IMR-90 (cell line): ENCODE measurements at regions not wholly inside any gene's neighbourhood (a gene's known extent, or its start where the extent isn't known, plus 50 kb on each side); places are given as distances from the start of the nearest gene placed in this dataset.

ENCODE experiments used
- ATAC-seq: fragments of 200-7000 bp; cut with Tn5 transposase; 2 replicates; pipeline ENCODE4 v1.9.1; 2020; ENCODE audit warnings: low read depth, mild to moderate bottlenecking, moderate library complexity
- BruUV-seq: library from RNA; stranded (reverse); fragments of 400-500 nt; replicated peaks from 2 replicates; lab custom pipeline; 2021; lab: Mats Ljungman, UMichigan
- CTCF ChIA-PET: fragments of 300-600 bp; formaldehyde crosslinking; extraction: SDS; loops from one replicate; lab custom pipeline; 2021; ENCODE audit warnings: antibody characterized with exemption; lab: Yijun Ruan, JAX
- POLR2A ChIA-PET: fragments of 300-600 bp; sonication (Branson Sonifier 250); formaldehyde crosslinking; loops from one replicate; lab custom pipeline; 2022; ENCODE audit warnings: antibody characterized with exemption; ENCODE audit not compliant: unreplicated experiment; lab: Charles Lee
- DNase-seq: peaks from one replicate; pipeline ENCODE4 v3.0.0; 2013
- H2AFZ ChIP-seq: replicated peaks from 2 replicates; pipeline ENCODE3; 2013; ENCODE audit warnings: low read length, mild to moderate bottlenecking; ENCODE audit not compliant: poor library complexity
- H2AK5ac ChIP-seq: 2 replicates; pipeline ENCODE4 v1.6.1; 2013; ENCODE audit warnings: low read depth, low read length, inconsistent platforms
- H2AK9ac ChIP-seq: replicated peaks from 2 replicates; pipeline ENCODE3; 2013; ENCODE audit warnings: mild to moderate bottlenecking, low read depth, low read length, moderate library complexity; ENCODE audit not compliant: poor library complexity
- H2BK120ac ChIP-seq: 2 replicates; pipeline ENCODE4 v1.6.1; 2013; ENCODE audit warnings: low read depth, low read length, inconsistent platforms
- H2BK15ac ChIP-seq: 3 replicates; pipeline ENCODE4 v1.6.1; 2013; ENCODE audit warnings: low read depth, low read length, inconsistent platforms
- H2BK20ac ChIP-seq: 2 replicates; pipeline ENCODE4 v1.6.1; 2013; ENCODE audit warnings: low read depth, mild to moderate bottlenecking, inconsistent platforms, low read length, moderate library complexity
- H2BK5ac ChIP-seq: 2 replicates; pipeline ENCODE4 v1.6.1; 2013; ENCODE audit warnings: mild to moderate bottlenecking, low read depth, low read length, inconsistent platforms; ENCODE audit not compliant: poor library complexity, severe bottlenecking
- H3K14ac ChIP-seq: replicated peaks from 2 replicates; pipeline ENCODE4 v1.6.1; 2013; ENCODE audit warnings: low read depth, low read length, inconsistent platforms
- H3K18ac ChIP-seq: 2 replicates; pipeline ENCODE4 v1.6.1; 2013; ENCODE audit warnings: low read depth, low read length, control low read depth
- H3K23ac ChIP-seq: 2 replicates; pipeline ENCODE4 v1.6.1; 2013; ENCODE audit warnings: low read depth, low read length, inconsistent platforms
- H3K27ac ChIP-seq: 2 replicates; pipeline ENCODE4 v1.5.1; 2013; ENCODE audit warnings: mild to moderate bottlenecking, control low read depth, low read length; ENCODE audit not compliant: insufficient read depth
- H3K27me3 ChIP-seq: 2 replicates; pipeline ENCODE4 v1.6.1; 2013; ENCODE audit warnings: low read length; ENCODE audit not compliant: control insufficient read depth, insufficient read depth
- H3K36me3 ChIP-seq: 2 replicates; pipeline ENCODE4 v1.6.1; 2013; ENCODE audit warnings: low read length, mixed read lengths; ENCODE audit not compliant: control insufficient read depth, insufficient read depth
- H3K4ac ChIP-seq: 2 replicates; pipeline ENCODE4 v1.6.1; 2013; ENCODE audit warnings: low read depth, low read length, inconsistent platforms
- H3K4me1 ChIP-seq: 2 replicates; pipeline ENCODE4 v1.6.1; 2013; ENCODE audit warnings: low read length, mixed read lengths; ENCODE audit not compliant: control insufficient read depth, insufficient read depth
- H3K4me2 ChIP-seq: 2 replicates; pipeline ENCODE4 v1.6.1; 2013; ENCODE audit warnings: low read depth, mild to moderate bottlenecking, control low read depth, low read length, moderate library complexity
- H3K4me3 ChIP-seq: 2 replicates; pipeline ENCODE4 v1.5.1; 2013; ENCODE audit warnings: low read depth, mild to moderate bottlenecking, control low read depth, low read length, moderate library complexity; ENCODE audit not compliant: insufficient read depth
- H3K56ac ChIP-seq: 2 replicates; pipeline ENCODE4 v1.6.1; 2013; ENCODE audit warnings: low read length, inconsistent platforms; ENCODE audit not compliant: insufficient read depth; ENCODE audit errors: extremely low read depth
- H3K79me1 ChIP-seq, 2 experiments: 2 replicates each; pipeline ENCODE4 v1.6.1; 2013; ENCODE audit warnings: low read length in 2 of 2, inconsistent platforms in 1 of 2, low read depth in 1 of 2
- H3K9ac ChIP-seq: 2 replicates; pipeline ENCODE4 v1.6.1; 2013; ENCODE audit warnings: low read depth, low read length, control low read depth
- H3K9me1 ChIP-seq: 2 replicates; pipeline ENCODE4 v1.6.1; 2013; ENCODE audit warnings: low read length, inconsistent platforms; ENCODE audit not compliant: insufficient read depth
- H3K9me3 ChIP-seq: 2 replicates; pipeline ENCODE4 v1.6.1; 2013; ENCODE audit warnings: low read length; ENCODE audit not compliant: control insufficient read depth, insufficient read depth
- H4K20me1 ChIP-seq: 2 replicates; pipeline ENCODE4 v1.6.1; 2013; ENCODE audit warnings: low read length, inconsistent platforms; ENCODE audit not compliant: insufficient read depth
- H4K5ac ChIP-seq: 2 replicates; pipeline ENCODE4 v1.6.1; 2013; ENCODE audit warnings: mild to moderate bottlenecking, low read depth, low read length, control low read depth
- H4K8ac ChIP-seq, 2 experiments: 2 replicates each; pipeline ENCODE4 v1.6.1; 2013; ENCODE audit warnings: low read depth in 2 of 2, low read length in 2 of 2, control low read depth in 1 of 2, inconsistent platforms in 1 of 2
- H4K91ac ChIP-seq: 2 replicates; pipeline ENCODE4 v1.6.1; 2013; ENCODE audit warnings: low read depth, low read length, inconsistent platforms; ENCODE audit not compliant: insufficient read depth
- BHLHE40 ChIP-seq: fragments of 150-350 bp; IDR thresholded peaks from 2 replicates; pipeline ENCODE4 v1.6.1; 2016; ENCODE audit warnings: mild to moderate bottlenecking, low read depth, low read length
- CHD1 ChIP-seq: IDR thresholded peaks from 2 replicates; pipeline ENCODE4 v1.6.1; 2012; ENCODE audit warnings: low read depth, low read length, improper control_type of control experiment
- NFE2L2 ChIP-seq: fragments of 150-350 bp; IDR thresholded peaks from 2 replicates; pipeline ENCODE4 v1.6.1; 2016; ENCODE audit warnings: low read depth, mild to moderate bottlenecking, low read length
- RAD21 ChIP-seq: IDR thresholded peaks from 2 replicates; pipeline ENCODE4 v1.6.1; 2012; ENCODE audit warnings: low read length, improper control_type of control experiment
- WGBS, 2 experiments: methylation state at CpG; one replicate each; pipeline versions ENCODE4 v1.1.5 to v1.1.7; 2013; ENCODE audit warnings: missing lambda C conversion rate in 2 of 2; ENCODE audit not compliant: insufficient read length in 1 of 2; ENCODE audit errors: extremely low coverage in 2 of 2; 5-methylcytosine and 5-hydroxymethylcytosine counted together
- dilution Hi-C: fragments of 300-500 bp; cut with HindIII; formaldehyde crosslinking; loops from one replicate; pipeline ENCODE4 v1.14.3; 2018; ENCODE audit warnings: low sequenced_read_pairs; ENCODE audit not compliant: unreplicated experiment
- in situ Hi-C: fragments of 300-500 bp; cut with MboI; formaldehyde crosslinking; loops from 3 replicates; pipeline ENCODE4 v1.14.3; 2019; ENCODE audit warnings: low sequenced_read_pairs, inconsistent platforms, mixed read lengths
- intact Hi-C: fragments of 100-400 bp; cut with micrococcal nuclease; formaldehyde crosslinking; loops from 2 replicates; pipeline ENCODE4 v1.10.0; 2022

DNA sequence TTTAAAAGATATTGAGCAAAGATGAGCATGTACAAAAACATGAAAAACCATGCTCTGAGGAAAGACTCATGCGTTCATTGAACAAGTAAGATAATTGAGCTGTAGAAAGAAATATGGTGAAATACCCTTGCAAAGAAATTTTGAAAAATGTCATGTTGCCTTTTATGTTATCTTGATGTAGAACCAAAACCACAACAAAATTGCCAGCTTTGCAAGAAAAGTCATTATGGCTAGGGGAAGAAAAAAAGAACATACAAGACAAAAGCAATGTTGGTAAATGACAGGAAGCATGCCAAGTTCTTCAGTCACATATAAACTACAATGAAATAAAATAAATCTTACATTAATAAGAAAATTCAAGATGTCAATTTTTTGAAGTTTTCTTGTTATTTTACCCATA lies 368.0 kb downstream of the IRX1 start:
- in situ Hi-C loops, result no loop called here
- BruUV-seq, result no TSS peak

More for the DNA sequence above, 368.0 kb downstream of the IRX1 start:
- H3K9me3 ChIP-seq, result peaks cover 35% of the 10 kb centered on the region
- H4K91ac ChIP-seq, result no peak overlapping the region
- no peak overlapping the region for H4K8ac ChIP-seq
- H3K4ac ChIP-seq, result no peak overlapping the region
- no peak overlapping the region for H2BK15ac ChIP-seq
- no peaks in the 10 kb centered on the region for H3K36me3 ChIP-seq
- TF ChIP-seq CHD1, result no peak
- TF ChIP-seq RAD21, result no peak
- TF ChIP-seq NFE2L2, result no peak
- TF ChIP-seq BHLHE40, result no peak
- H3K9ac ChIP-seq, result no peak overlapping the region
- intact Hi-C loops (no loop called here), dilution Hi-C loops (no loop called here)
- no peak overlapping the region for H3K14ac ChIP-seq
- H4K5ac ChIP-seq, result no peak overlapping the region
- ChIA-PET POLR2A (no interaction called here), CTCF (no interaction called here)
- no peaks in the 10 kb centered on the region for H3K79me1 ChIP-seq
- no peaks in the 10 kb centered on the region for H3K27me3 ChIP-seq
- no peak overlapping the region for H2BK120ac ChIP-seq
- H2BK5ac ChIP-seq, result no peak overlapping the region
- no peak overlapping the region for H3K4me2 ChIP-seq
- no peak overlapping the region for H2AK9ac ChIP-seq
- H2AFZ ChIP-seq, result no peak overlapping the region
- H3K27ac ChIP-seq, result no peak overlapping the region
- ATAC-seq (no peak), DNase-seq (no peak)
- no CpG with 5 or more reads among the region's 1 CpG for WGBS, 2 experiments
- no peak overlapping the region for H3K4me3 ChIP-seq
- no peak overlapping the region for H3K18ac ChIP-seq
- no peak overlapping the region for H2BK20ac ChIP-seq
- no peak overlapping the region for H3K56ac ChIP-seq
- H3K4me1 ChIP-seq, result no peaks in the 10 kb centered on the region
- no peak overlapping the region for H2AK5ac ChIP-seq
- H4K20me1 ChIP-seq, result no peaks in the 10 kb centered on the region
- H3K9me1 ChIP-seq, result no peaks in the 10 kb centered on the region
- H3K23ac ChIP-seq, result no peak overlapping the region
